Prostate gland (tissue), 2 donors: ENCODE measurements at regions not wholly inside any gene's neighbourhood (a gene's known extent, or its start where the extent isn't known, plus 50 kb on each side); places are given as distances from the start of the nearest gene placed in this dataset.

ENCODE experiments used
- DNase-seq: peaks from one replicate; pipeline ENCODE4 v3.0.0-alpha.2; 2019; ENCODE audit warnings: low spot score
- H3K27ac ChIP-seq, 2 donors: fragments of 200-600 bp; sonication (generic); 2 replicates each; pipeline ENCODE4 v1.5.1; 2017 to 2019
- H3K27me3 ChIP-seq: fragments of 200-600 bp; sonication (generic); replicated peaks from 2 replicates; pipeline ENCODE4 v1.5.1; 2019; ENCODE audit not compliant: insufficient read depth
- H3K36me3 ChIP-seq, 2 donors: fragments of 200-600 bp; sonication (generic); 1 replicate in 1 of 2; 2 replicates in 1 of 2; pipeline versions ENCODE4 v1.5.1 to v1.8.1; 2017 to 2019
- H3K4me1 ChIP-seq: fragments of 200-600 bp; sonication (generic); replicated peaks from 2 replicates; pipeline ENCODE4 v1.5.1; 2019
- H3K4me3 ChIP-seq, 2 donors: fragments of 200-600 bp; sonication (generic); 2 replicates each; pipeline ENCODE4 v1.5.1; 2017 to 2019
- H3K9me3 ChIP-seq: fragments of 200-600 bp; sonication (generic); 2 replicates; pipeline ENCODE4 v1.5.1; 2017
- CTCF ChIP-seq, 4 experiments: fragments of 200-600 bp in 2 of 4; fragments of 450-650 bp in 2 of 4; sonication (generic) in 2 of 4; IDR thresholded peaks; 1 replicate in 3 of 4; 2 replicates in 1 of 4; pipeline ENCODE4 v1.5.1; 2016 to 2019; ENCODE audit warnings: antibody characterized with exemption in 4 of 4, mild to moderate bottlenecking in 2 of 4, moderate library complexity in 2 of 4
- POLR2A ChIP-seq: fragments of 450-650 bp; IDR thresholded peaks from one replicate; pipeline ENCODE4 v1.6.1; 2016; ENCODE audit warnings: antibody characterized with exemption, mild to moderate bottlenecking
- POLR2AphosphoS5 ChIP-seq: sonication (generic); formaldehyde crosslinking; IDR thresholded peaks from one replicate; pipeline ENCODE4 v1.6.1; 2017; ENCODE audit warnings: antibody characterized with exemption
- WGBS: methylation state at CpG from one replicate; pipeline ENCODE4 v1.1.5; 2018; 5-methylcytosine and 5-hydroxymethylcytosine counted together
- intact Hi-C: fragments of 100-400 bp; cut with DNase I; formaldehyde crosslinking; loops from one replicate; pipeline ENCODE4 v1.14.2; 2022

- no peaks in the 10 kb centered on the region for H3K9me3 ChIP-seq
- H3K4me3 ChIP-seq = no peak overlapping the region
- H3K4me1 ChIP-seq = no peaks in the 10 kb centered on the region
- no peaks in the 10 kb centered on the region for H3K36me3 ChIP-seq
- no peaks in the 10 kb centered on the region for H3K27me3 ChIP-seq
- H3K27ac ChIP-seq = no peak overlapping the region
- 59% methylated on average over 6 of the region's 6 CpGs for WGBS
- no peak for DNase-seq
- intact Hi-C loops = no loop called here
- no peak for TF ChIP-seq POLR2AphosphoS5
- no peak for TF ChIP-seq POLR2A
- no peak for TF ChIP-seq CTCF (IDR thresholded peaks at IDR 0.05)
Measured at GRCh38 chr6:6737671-6738070, 149.2 kb downstream of the LY86 start.

- intact Hi-C loops = no loop called here
- no peak overlapping the region for H3K4me3 ChIP-seq
- no peaks in the 10 kb centered on the region for H3K27me3 ChIP-seq
- no peak for DNase-seq
- no peaks in the 10 kb centered on the region for H3K36me3 ChIP-seq
- WGBS = 88% methylated on average over 2 of the region's 2 CpGs
- no peaks in the 10 kb centered on the region for H3K4me1 ChIP-seq
- H3K27ac ChIP-seq = no peak overlapping the region
- no peaks in the 10 kb centered on the region for H3K9me3 ChIP-seq
- TF ChIP-seq POLR2A (no peak), POLR2AphosphoS5 (no peak), CTCF (IDR thresholded peaks at IDR 0.05) (no peak)
Measured at GRCh38 chr6:6738108-6738507, 149.6 kb downstream of the LY86 start.

- TF ChIP-seq CTCF (IDR thresholded peaks at IDR 0.05) (no peak), POLR2AphosphoS5 (no peak), POLR2A (no peak)
- 86% methylated on average over 5 of the region's 5 CpGs for WGBS
- Histone ChIP-seq H3K27me3 (no peaks in the 10 kb centered on the region), H3K27ac (no peak overlapping the region), H3K4me1 (no peaks in the 10 kb centered on the region), H3K9me3 (no peaks in the 10 kb centered on the region), H3K36me3 (no peaks in the 10 kb centered on the region), H3K4me3 (no peak overlapping the region)
- no peak for DNase-seq
- intact Hi-C loops = no loop called here
Measured at GRCh38 chr6:6738922-6739716, 150.6 kb downstream of the LY86 start.

- DNase-seq = no peak
- Histone ChIP-seq H3K36me3 (no peaks in the 10 kb centered on the region), H3K9me3 (no peaks in the 10 kb centered on the region), H3K27ac (no peak overlapping the region), H3K4me3 (no peak overlapping the region), H3K4me1 (no peaks in the 10 kb centered on the region), H3K27me3 (no peaks in the 10 kb centered on the region)
- 91% methylated on average over 7 of the region's 7 CpGs for WGBS
- TF ChIP-seq POLR2AphosphoS5 (no peak), POLR2A (no peak), CTCF (IDR thresholded peaks at IDR 0.05) (no peak)
- intact Hi-C loops = no loop called here
Measured at GRCh38 chr6:6740595-6740994, 152.1 kb downstream of the LY86 start.

- TF ChIP-seq POLR2A (no peak), POLR2AphosphoS5 (no peak)
- H3K9me3 ChIP-seq = no peaks in the 10 kb centered on the region
- WGBS = 76% methylated on average over 4 of the region's 4 CpGs
- no peaks in the 10 kb centered on the region for H3K27me3 ChIP-seq
- no peaks in the 10 kb centered on the region for H3K36me3 ChIP-seq
- no peaks in the 10 kb centered on the region for H3K4me1 ChIP-seq
- intact Hi-C loops = no loop called here
- H3K4me3 ChIP-seq = no peak overlapping the region
- no peak overlapping the region for H3K27ac ChIP-seq
- no peak for DNase-seq
Measured at GRCh38 chr6:6741264-6741663, 152.7 kb downstream of the LY86 start.
